GM18499 (cell line): ENCODE measurements at regions not wholly inside any gene's neighbourhood (a gene's known extent, or its start where the extent isn't known, plus 50 kb on each side); places are given as distances from the start of the nearest gene placed in this dataset.
"Not testable (repeated sequence)": the region's sequence is repeated elsewhere in the genome, so short reads cannot be mapped to it uniquely, and the experiment has no call there.

Experiments
- ATAC-seq: cut with Tn5 transposase; IDR thresholded peaks from one replicate; pipeline ENCODE4 v1.9.1; 2021; ENCODE audit warnings: moderate number of reproducible peaks; ENCODE audit not compliant: insufficient read depth, unreplicated experiment

- ATAC-seq = no peak
Measured at GRCh38 chr5:156052656-156053055, 274.3 kb upstream of the SGCD start.

GRCh38 chr5:156053056-156053455 is 273.9 kb upstream of the SGCD start:
- ATAC-seq = no peak

GRCh38 chr5:156076912-156077311 is 250.1 kb upstream of the SGCD start:
- no peak for ATAC-seq

- no peak for ATAC-seq
Measured at GRCh38 chr5:156087577-156088110, 239.3 kb upstream of the SGCD start.

GRCh38 chr5:156089955-156090940 is 236.7 kb upstream of the SGCD start:
- ATAC-seq = not testable (repeated sequence)

- ATAC-seq = no peak
Measured at GRCh38 chr5:156093024-156093423, 233.9 kb upstream of the SGCD start.

GRCh38 chr5:156094001-156094400 is 233.0 kb upstream of the SGCD start:
- no peak for ATAC-seq

- ATAC-seq = no peak
Measured at GRCh38 chr5:156095709-156096241, 231.2 kb upstream of the SGCD start.

GRCh38 chr5:156096259-156096658 is 230.7 kb upstream of the SGCD start:
- ATAC-seq = no peak

GRCh38 chr5:156103155-156103885 is 223.6 kb upstream of the SGCD start:
- no peak for ATAC-seq

- no peak for ATAC-seq
Measured at GRCh38 chr5:156109317-156110023, 217.5 kb upstream of the SGCD start.

- no peak for ATAC-seq
Measured at GRCh38 chr5:156119692-156120091, 207.3 kb upstream of the SGCD start.

- ATAC-seq = no peak
Measured at GRCh38 chr5:156120777-156121176, 206.2 kb upstream of the SGCD start.

GRCh38 chr5:156121234-156121633 is 205.7 kb upstream of the SGCD start:
- no peak for ATAC-seq

- no peak for ATAC-seq
Measured at GRCh38 chr5:156121882-156122281, 205.1 kb upstream of the SGCD start.

GRCh38 chr5:156124708-156125107 is 202.3 kb upstream of the SGCD start:
- no peak for ATAC-seq

- no peak for ATAC-seq
Measured at GRCh38 chr5:156125118-156125517, 201.8 kb upstream of the SGCD start.

GRCh38 chr5:156126716-156127115 is 200.2 kb upstream of the SGCD start:
- ATAC-seq = no peak

GRCh38 chr5:156128026-156128425 is 198.9 kb upstream of the SGCD start:
- peak; percentile 84 for ATAC-seq

- no peak for ATAC-seq
Measured at GRCh38 chr5:156134216-156134615, 192.7 kb upstream of the SGCD start.
